Activated CD8-positive, alpha-beta memory T cell treated with anti-CD3 and anti-CD28 coated beads for 36 hours (primary cell): ENCODE measurements at regions not wholly inside any gene's neighbourhood (a gene's known extent, or its start where the extent isn't known, plus 50 kb on each side); places are given as distances from the start of the nearest gene placed in this dataset.
"Not testable (repeated sequence)": the region's sequence is repeated elsewhere in the genome, so short reads cannot be mapped to it uniquely, and the experiment has no call there.

Experiments used
- CTCF ChIA-PET: fragments of 350-600 bp; sonication (Branson Sonifier 250); formaldehyde crosslinking; loops from one replicate; lab custom pipeline; 2021; ENCODE audit warnings: antibody characterized with exemption; lab: Charles Lee
- POLR2A ChIA-PET: fragments of 350-600 bp; sonication (Branson Sonifier 250); formaldehyde crosslinking; loops from one replicate; lab custom pipeline; 2021; ENCODE audit warnings: antibody characterized with exemption; lab: Charles Lee

DNA sequence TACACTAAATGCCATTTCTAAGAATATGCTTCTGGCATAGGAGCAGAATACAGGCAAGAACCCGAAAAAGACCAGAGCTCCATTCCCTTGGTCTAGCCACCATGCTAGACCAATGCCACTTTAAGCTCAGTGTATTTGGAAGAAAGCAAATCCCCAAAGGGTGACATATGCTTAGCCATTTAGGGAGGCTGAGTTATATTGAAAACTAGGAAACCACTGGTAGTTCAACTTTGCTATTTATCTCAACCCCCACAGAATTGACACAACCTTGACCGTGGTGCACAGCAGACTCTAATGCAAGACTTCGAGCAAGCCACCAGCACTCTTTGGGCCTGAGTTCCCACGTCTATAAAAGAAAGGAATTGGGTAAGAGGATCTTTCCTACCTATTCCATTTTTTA, 167.9 kb downstream of the ADSS2 start:
- ChIA-PET POLR2A (no interaction called here), CTCF (interaction anchor here (2.2 kb wide), 1 partner anchor 15 kb away, joined by 6 read pairs; no protein-coding TSS in a partner anchor)

- CTCF ChIA-PET = no interaction called here
- POLR2A ChIA-PET = no interaction called here
Observed at GRCh38 chr1:244284641-244285156, 167.0 kb downstream of the ADSS2 start.

DNA sequence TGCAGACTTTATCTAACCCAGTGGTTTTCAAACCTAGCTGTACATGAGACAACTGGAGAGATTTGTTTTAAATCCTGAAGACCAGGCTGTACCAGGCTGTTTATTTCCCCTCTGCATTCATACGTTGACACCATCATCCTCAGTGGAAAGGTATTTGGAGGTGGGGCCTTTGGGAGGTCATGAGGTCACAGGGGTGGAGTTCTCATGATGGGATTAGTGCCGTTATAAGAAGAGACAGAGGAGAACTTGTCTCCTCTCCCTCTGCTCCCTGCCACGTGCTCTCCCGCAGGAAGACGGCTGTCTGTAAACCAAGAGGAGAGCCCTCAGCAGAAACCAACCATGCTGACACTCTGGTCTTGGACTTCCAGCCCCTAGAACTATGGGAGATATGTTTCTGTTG, 165.4 kb downstream of the ADSS2 start:
- CTCF ChIA-PET = interaction anchor here (1.2 kb wide), 1 partner anchor 12 kb away, joined by 3 read pairs; no protein-coding TSS in a partner anchor

GRCh38 chr1:244287726-244288125, 164.0 kb downstream of the ADSS2 start:
- ChIA-PET CTCF (no interaction called here), POLR2A (no interaction called here)

More for the DNA sequence above, 165.4 kb downstream of the ADSS2 start:
- POLR2A ChIA-PET = no interaction called here

DNA sequence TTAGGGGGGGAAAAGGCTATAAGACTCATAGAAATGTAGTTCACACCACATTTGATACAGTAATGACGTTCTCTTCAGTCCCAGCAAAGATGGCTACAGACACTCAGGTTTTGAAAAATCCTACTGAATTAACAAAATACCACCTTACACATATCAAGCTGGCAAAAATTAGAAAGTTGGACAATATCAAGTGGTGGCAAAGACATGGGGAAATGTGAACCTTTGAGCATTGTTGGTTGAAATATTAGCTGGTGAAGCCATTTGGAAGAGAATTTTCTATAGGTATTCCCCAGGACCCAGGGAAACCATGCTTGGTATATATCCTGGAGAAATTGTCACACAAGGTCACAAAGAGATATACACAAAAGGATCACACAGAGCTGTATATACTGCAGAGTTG, 163.0 kb downstream of the ADSS2 start:
- ChIA-PET CTCF (interaction anchor here (2.8 kb wide), 1 partner anchor 11 kb away, joined by 11 read pairs; no protein-coding TSS in a partner anchor), POLR2A (no interaction called here)

DNA sequence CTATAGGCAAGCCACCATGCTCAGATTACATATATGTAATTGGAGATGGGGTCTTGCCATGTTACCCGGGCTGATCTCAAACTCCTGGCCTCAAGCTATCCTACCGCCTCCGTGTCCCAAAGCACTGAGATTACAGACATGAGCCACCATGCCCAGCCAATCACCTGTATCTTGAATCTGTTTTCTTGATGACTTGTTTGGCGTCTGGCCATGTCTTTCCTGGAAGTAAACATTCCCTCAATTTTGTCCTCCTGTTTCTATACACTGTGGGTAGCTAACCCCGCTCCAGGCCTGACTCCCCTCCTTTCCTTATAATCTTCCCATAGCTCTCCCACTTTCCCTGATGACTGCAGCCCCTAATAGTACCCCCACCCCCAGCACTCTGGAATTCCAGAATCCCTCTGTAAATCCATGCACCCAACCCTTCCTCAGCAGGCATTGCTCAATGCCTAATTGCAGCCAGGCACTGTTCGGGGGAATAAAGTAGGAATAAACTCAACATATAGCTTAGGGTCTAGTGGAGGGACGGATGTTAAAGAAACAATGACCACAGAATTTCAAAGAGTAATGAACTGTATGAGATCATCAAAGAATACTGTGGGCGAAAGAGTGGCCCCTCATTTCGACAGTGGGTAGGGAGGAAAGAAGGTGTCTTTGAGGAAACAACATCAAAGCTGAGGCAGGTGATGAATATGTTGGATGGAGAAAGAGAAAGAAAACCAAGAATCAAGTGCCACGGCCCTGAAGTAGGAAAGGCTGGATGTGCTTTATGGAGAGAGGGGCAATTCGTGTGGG, 161.5 kb downstream of the ADSS2 start:
- CTCF ChIA-PET = interaction anchor here (2.8 kb wide), 1 partner anchor 9 kb away, joined by 11 read pairs; no protein-coding TSS in a partner anchor
- POLR2A ChIA-PET = interaction anchor here (0.6 kb wide), 1 partner anchor 65 kb away, joined by 3 read pairs; no protein-coding TSS in a partner anchor

DNA sequence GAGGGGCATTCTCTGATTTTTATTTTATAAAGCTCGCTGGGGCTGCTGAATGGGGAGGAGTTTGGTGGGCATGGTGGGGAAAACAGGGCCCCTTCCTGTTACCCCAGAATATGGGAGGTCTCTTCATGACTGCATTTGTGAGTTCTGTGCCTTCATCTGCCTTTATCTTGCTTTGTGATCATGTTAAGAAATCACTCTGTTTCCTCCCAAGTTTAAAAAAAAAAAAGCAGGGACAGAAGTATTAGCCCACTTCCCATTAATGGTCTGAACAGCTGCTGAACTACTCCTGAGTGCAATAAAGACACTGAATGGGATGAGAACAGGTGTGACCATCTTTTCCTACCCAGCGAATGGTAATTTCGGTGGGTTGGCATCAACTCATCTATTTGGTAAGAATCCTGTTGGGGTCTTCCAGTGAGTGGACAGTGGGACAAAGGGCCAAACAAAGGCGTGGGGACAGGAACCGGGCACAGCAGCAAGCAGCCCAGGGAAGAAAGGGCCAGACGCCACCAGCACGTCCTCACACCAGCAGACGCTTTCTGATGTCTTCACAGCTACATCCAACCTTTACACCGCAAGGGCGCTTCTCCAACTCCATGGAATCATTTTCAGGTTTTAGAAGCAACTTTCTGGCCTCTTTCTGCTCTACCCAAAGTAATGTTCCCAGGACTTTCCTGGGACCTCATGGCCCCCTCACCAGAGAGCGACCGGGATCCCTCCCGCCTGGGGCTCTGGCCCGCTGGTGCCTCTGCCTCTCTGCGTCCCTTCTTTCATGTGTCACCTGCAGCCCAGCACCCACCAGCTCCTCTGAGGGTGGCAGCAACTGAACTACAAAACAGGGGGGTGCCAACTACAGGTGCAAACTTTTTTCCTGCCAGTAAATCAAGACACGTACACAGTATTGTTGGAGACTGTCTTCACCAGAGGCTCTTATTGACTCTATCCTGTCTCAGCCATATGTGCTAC, 160.2 kb downstream of the ADSS2 start:
- ChIA-PET CTCF (no interaction called here), POLR2A (no interaction called here)

- POLR2A ChIA-PET = no interaction called here
- CTCF ChIA-PET = interaction anchor here (0.7 to 1.3 kb wide), 2 partner anchors 18 to 626 kb away, joined by 3 read pairs; no protein-coding TSS in a partner anchor
Observed at GRCh38 chr1:244294599-244295224, 157.0 kb downstream of the ADSS2 start.

DNA sequence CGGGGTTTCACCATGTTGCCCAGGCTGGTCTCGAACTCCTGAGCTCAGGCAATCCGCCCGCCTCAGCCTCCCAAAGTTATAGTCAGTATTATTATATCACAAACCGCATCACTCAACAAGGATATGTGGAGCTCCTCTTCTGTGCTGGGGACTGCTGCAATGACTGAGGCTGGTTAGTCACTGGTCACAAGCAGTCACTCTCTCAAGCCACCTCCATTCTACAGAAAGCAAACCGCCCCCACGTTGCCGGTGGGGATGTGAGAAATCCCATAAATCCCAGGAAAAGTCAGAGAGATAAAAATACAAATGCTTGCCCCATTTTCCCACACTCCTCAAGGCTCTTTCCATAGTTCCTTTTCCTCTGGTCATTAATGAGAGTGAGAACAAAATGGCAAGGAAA, 155.7 kb downstream of the ADSS2 start:
- ChIA-PET CTCF (no interaction called here), POLR2A (no interaction called here)

GRCh38 chr1:244296447-244296846, 155.3 kb downstream of the ADSS2 start:
- CTCF ChIA-PET = no interaction called here
- POLR2A ChIA-PET = no interaction called here

- POLR2A ChIA-PET = no interaction called here
- CTCF ChIA-PET = no interaction called here
Observed at GRCh38 chr1:244297087-244297486, 154.6 kb downstream of the ADSS2 start.

- CTCF ChIA-PET = no interaction called here
Observed at GRCh38 chr1:244297616-244298015, 154.1 kb downstream of the ADSS2 start.

DNA sequence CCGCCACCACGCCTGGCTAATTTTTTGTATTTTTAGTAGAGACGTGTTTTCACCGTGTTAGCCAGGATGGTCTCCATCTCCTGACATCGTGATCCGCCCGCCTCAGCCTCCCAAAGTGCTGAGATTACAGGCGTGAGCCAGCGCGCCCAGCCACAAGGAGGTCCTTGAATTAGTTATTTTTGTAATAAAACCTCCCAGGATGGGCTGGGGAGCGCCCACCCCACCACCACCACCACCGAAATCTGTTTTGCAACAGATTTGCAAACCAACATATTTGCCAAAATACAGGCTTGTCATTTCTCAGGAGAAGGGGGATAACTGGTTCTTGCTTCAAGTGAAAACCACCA, 151.7 kb downstream of the ADSS2 start:
- CTCF ChIA-PET = interaction anchor here (0.6 to 1.9 kb wide), 8 partner anchors 10 to 922 kb away, joined by 3 to 11 read pairs (median 4); no protein-coding TSS in a partner anchor
- POLR2A ChIA-PET = not testable (repeated sequence)

More at GRCh38 chr1:244297616-244298015, 154.1 kb downstream of the ADSS2 start:
- POLR2A ChIA-PET = no interaction called here

- CTCF ChIA-PET = no interaction called here
Observed at GRCh38 chr1:244301595-244302130, 150.0 kb downstream of the ADSS2 start.

DNA sequence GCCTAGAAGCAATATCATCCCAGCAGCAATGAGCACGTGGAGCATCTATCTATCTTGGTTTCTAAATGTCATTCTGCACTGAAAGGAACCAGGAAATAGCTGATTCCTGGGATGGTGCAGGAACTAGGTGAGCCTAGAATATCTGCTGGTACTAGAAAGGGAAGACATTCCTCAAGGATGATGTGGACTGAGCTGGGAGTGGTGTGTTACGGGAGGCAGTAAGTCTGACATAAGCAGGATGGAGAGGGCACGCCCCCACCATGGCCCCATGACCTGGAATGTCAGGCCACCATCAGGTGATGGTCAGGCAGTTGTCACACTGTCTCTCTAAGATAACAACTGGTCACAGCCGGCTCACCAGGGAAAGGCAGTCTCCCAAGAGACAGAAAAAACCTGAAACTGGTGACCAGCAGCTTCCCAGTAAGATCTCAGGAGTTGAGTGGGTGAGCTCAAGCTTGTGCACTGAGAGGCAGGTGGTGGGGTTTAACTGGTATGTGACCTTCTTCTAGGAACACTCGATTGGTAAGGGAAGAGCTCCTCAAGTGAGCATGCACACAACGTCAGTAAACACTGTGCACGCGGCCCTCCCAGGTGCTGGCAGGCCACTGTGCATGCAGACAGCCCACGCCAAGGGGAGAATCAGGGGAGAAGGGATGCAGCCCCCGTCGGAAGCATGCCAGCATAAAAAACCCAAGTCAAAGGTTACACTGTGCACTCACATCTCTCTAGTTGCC, 148.7 kb downstream of the ADSS2 start:
- POLR2A ChIA-PET = no interaction called here
- CTCF ChIA-PET = no interaction called here

More at GRCh38 chr1:244301595-244302130, 150.0 kb downstream of the ADSS2 start:
- POLR2A ChIA-PET = no interaction called here

DNA sequence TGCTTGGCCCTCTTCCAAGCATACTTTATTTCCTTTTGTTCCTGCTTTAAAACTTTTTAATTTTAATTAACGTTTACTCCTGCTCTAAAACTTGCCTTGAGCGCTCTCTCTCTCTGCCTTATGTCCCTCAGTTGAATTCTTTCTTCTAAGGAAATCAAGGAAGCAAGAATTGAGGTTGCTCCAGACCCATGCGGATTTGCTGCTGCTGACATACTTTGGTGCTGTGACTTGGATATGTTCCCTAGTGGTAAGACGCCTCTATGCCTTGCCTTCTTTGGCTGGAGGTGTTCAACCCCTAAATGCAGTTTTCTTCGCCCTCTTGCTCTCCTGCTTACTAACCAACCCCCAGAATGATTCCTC, 148.1 kb downstream of the ADSS2 start:
- CTCF ChIA-PET = no interaction called here
- POLR2A ChIA-PET = no interaction called here

- CTCF ChIA-PET = no interaction called here
- POLR2A ChIA-PET = no interaction called here
Observed at GRCh38 chr1:244304156-244304555, 147.6 kb downstream of the ADSS2 start.

GRCh38 chr1:244304656-244305055, 147.1 kb downstream of the ADSS2 start:
- ChIA-PET CTCF (no interaction called here), POLR2A (no interaction called here)
